Right hindlimb (tissue), 1 donor: ENCODE measurements at regions not wholly inside any gene's neighbourhood (a gene's known extent, or its start where the extent isn't known, plus 50 kb on each side); places are given as distances from the start of the nearest gene placed in this dataset.
"Not testable (repeated sequence)": the region's sequence is repeated elsewhere in the genome, so short reads cannot be mapped to it uniquely, and the experiment has no call there.

Source experiments
- DNase-seq: peaks from one replicate; pipeline ENCODE4 v3.0.0-alpha.2; 2018

DNA sequence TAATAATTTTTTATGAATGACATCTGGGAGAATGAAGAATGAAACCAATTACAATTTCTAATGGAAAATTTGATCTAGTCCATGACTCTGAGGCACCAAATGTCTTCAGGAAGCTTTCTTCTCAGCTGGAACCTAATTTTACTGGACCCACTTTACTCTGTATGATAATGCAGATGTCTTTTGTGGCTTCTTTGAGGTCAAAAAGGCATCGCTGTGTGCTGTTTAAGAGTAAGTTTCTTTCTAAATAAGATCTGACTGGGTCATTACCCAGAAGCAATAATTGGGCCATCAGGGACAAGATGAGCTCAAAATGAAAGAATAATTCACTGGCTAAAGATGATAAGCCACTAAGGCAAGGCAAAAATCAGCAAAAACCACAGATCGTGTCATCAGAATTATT, 633.4 kb downstream of the PSAT1 start:
- DNase-seq: no peak

DNA sequence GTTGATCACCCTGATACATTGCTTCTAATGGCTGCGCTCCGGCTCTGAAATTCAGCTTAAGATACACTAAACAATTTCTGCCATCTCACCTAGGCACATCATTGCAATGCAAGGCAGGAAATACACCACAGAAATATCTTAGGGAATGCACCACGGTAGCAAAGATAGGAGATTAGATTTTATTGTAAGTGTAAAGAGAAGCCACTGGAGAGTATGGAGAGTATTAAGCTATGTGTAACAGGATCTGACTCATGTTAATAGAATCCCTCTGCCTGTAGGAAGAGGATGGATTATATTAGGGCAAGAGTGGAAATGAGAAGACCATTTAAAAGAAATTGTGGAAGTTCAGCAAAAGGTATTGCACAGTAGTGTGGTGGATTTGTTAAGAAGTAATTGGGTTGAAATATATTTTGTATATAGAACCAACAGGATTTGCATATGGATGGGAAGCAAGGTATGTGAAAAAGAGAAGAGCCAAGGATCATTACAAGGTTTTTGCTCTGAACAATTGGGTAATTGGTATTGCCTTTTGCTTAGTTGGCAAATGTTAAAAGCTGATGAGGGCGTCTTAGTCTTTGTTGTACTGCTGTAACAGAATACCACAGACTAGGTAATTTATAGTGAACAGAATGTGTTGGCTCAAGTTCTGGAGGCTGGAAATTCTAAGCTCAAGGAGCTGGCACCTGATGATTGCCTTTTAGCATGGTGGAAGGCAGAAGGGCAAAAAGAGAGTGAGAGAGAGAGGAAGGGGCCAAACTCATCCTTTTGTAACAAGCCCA, 636.1 kb downstream of the PSAT1 start:
- DNase-seq: no peak

DNA sequence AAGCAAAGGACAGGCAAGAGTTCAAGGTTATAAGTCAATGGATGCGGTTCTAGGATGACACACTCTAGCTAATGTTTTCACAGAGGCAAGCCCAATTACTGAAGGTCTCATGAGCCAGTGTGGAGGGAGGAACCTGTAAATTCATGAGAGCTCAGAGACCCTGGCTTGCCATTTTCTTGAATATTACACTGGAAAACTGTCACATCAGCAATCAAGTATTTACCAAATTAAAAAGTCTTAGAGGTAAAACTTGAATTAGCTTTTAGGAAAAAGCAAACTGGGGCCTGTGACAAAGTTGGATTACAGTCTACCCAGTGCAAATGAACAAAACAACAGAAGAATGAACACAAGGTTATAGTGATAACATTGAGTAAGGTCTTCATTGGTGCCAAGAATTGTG, 636.9 kb upstream of the TLE4 start:
- no peak for DNase-seq

DNA sequence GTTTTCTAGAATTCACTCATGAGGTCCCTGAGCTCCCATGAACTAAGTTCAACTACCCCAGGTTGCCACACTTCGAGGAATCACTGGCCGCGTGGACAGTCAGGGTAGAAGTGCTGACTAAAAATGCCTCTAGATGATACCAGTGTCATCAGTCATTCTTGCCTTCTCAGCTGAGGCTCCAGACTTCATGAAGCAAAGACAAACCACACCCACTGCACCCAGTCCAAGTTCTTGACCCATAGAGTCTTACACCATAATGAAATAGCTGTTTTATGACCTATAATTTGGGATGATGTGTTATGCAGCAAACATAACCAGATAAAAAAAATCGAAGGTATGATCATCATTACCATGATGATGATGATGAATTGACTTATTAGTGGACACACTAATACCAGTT, 632.9 kb upstream of the TLE4 start:
- no peak for DNase-seq

DNA sequence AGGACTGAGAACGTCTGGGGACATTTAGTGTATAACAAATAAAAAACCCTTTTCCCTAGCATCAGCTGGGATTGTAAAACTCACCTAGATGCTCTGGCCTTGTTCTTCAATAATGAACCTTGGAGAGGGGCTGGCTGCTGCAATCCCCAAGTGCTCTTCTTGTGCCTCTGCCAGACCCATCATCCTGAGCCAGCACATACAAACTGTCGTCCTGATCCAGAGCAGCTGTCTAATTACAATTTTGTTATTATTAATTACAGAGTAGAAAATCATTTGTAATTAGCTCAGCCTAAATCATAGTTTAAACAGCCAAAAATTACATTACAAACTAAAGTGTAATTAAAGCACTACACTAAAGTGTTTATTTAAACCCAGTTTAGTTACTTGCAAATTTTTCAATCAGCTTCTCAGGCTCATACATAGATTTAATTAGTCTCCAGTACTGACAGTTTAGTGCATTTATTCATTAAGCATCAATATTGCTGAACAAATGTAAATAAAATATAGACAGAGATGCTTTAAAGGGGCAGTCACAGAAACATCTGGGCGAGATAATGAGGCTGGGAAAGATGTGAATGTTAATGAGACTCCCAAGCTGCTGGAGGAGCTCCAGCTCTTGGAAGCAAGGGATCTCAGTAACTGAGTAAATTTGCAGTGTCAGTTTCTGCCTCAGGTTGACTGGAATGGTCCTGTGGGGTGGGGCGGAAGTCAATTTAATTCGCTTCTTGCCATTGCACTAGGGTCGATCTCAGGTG, 632.3 kb upstream of the TLE4 start:
- DNase-seq: no peak

DNA sequence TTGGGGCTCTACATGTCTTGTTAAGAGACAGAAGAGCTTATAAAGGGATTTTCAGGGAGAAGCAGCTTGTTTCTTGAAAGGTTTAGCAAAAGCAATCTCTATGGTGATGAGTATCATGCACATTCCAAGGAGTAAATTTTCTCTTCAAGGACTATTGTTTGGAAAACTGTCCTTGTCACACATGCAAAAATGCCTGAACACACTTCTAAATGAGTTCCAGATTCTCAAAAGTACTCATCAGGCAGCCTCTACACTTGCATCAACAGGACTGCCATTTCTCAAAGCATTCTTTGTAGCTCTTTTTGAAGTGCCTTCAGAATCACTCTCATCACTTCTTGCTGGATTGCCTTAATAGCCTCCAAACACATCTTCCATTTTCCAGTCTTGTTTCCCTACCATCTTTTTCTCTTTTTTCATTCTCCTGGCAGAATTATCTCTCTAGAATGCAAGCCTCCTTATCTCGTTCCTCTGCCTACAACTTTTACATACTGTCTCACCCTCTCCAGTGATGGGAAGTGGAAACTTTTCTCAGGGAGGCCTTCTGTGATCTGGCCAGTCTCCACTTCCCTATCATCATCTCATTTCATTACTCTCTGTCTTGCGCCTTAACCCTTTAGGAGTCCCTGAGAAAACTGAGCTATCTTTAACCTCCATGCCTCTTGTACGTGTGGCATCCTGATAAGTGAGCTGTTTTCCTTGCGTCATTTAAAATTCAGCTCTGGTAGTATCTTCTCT, 631.5 kb upstream of the TLE4 start:
- DNase-seq: no peak

DNA sequence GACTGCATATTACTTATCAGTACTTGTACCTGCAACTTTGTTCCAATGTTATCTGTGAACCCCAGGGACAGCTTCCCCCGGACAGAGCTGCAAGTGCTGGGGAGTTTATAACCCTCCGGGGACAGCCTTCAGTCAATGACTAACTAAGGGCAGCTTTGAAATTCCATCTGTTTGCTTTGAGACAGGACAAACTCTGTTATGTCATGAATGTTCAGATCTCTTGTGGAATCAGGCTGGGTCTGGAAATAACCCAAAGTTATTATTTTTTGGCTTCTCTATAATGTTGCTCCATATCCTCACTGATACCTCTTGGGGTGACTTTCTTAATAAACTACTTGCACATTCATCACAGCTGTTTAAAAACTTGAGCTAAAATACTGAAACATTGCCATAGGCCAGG, 617.5 kb upstream of the TLE4 start:
- no peak for DNase-seq

DNA sequence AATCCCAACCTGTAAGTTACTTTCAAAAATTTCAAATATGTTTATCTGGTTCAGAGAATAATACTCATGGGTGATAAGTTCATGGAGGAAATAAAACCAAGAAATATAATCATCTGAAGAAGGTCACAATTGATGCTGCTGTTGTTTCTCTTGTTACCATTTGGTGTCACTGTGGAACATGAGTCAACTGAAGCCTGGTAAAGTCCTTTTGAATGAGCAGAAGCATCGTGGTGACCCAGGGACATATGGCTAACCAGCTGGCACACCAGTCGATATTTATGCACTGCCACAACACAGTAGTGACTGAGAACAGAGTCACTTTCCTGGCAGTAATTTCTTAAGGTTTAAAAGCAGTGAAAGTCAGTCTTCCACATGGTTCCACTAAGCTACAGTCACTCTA, 612.9 kb upstream of the TLE4 start:
- DNase-seq: no peak

DNA sequence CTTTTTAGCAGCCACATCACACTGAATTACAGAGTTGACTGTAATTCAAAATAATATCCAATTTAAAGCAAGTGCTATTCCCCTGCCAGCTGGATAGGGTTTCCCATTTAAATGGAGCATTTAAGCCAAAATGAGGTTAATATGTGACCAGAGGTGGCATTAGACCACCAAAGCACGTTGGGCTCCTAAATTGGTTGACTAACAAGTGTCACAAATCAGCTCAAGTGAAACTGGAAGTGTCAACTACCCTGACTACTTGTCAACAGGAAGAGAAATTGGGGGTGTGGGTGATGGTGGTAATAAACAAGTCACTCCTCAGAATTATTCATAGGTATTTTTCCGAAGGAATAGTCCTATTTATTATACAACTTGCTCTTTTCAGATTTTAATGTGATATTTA, 609.6 kb upstream of the TLE4 start:
- no peak for DNase-seq

DNA sequence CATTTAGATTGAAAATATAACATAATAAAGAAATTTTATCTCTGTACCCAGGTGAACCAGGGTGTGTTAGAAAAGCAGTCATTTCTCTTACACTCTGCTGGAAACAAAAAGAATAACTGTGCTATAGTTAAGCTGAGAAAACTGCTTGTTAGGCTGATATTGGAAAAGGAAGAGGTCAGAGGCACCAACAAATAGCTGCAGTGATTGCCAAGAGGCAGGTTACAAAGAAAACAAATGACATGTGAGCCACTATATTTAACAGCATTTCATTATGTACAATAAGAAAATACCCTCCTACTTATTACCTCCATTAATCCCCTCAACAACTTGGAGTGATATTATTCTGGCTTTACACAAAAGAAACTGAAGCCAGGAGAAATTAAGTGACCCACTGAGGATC, 607.9 kb upstream of the TLE4 start:
- no peak for DNase-seq

DNA sequence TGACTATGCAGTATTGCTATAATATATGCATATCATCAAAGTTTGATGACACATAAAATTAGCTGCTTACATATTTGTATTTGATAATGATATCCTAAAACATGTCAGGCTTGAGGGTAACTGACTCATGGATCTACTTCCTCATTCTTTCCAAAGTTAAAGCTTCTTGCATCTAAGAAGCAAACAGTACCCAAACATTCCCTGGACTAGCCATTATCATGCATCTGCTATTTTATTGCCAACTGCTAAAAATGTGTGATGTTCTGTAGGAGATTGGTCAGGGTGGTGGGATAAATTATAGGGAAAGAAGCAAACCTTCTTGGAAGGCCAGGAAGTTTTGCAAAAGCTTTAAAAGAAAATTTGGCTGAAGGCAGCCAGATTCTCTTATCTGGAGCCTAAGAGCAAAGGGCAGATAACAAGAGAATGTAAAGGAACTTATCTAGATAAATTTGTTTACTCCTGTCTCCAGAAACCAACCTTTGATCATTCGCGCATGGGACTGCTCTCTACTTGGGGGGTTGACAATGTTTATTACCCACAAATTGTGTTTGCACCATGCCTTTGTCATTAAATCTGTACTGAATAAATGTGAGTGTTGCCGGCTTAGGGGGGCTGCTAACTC, 604.1 kb upstream of the TLE4 start:
- DNase-seq: no peak

DNA sequence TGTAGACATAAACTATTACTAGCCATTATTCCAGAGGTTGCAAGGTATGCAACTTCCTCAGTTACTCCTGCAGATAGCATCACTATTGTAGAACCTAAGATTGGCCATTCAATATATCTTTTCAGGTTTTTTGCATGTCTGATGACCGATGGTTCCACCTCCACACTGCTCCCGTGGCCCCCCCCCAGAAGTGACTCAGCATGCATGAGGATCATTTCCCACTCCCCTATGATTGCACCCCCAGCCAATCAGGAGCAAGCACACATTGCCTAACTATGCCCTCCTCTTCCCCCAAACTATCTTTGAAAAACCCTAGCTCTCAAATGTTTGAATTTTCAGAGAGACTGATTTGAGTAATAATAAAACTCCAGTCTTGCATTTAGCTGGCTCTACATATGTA, 601.4 kb upstream of the TLE4 start:
- DNase-seq: no peak

DNA sequence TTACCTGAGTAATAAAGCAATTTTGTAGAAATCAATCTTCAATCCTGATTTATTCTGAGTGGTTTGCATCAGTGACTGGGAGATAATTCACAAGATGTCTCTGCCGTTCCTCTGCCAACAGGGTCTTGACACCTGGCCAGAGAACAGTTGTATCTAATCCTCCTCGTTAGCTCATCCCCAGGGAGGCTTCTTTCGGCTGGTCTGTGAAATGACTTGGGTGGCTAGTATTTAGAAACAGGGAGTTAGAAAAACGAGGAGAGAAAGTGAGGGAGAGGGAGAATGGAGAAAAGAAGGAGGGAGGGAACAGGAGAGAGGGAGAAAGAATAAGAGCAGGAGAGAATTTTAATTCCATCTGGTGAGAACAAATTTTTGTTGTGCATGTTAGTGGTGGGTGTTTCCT, 600.2 kb upstream of the TLE4 start:
- no peak for DNase-seq

DNA sequence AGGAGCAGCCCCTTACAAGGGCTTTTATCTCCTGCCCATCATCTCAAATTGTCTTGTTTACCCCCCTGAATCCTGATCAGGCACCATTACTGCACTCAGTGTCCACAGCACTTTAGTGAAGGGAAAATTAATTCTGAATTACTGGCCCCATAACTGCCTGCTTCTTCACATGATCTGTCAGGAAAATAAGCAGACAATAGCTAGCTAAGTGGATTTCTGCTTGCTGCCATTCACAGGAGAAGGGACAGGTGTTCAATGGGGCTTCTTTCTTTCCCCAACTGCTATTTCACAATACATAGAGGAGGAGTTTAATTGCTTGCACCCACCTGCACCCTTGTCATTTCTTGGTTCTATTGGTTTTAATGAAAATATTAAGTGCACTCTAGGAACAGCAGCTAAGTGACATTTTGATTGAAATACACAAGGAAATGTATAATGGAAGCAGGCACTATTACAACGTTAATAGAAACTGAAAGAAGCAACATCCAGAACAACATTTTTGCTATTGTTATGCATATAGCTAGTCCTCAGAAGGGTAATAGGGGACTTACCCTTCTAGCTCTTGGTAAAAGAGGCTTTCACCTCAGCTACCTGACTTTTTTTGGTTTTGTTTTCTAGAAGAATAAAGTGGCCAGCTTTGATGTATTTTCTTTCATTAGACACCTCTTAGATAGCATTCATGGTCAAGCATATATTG, 599.3 kb upstream of the TLE4 start:
- DNase-seq: no peak

DNA sequence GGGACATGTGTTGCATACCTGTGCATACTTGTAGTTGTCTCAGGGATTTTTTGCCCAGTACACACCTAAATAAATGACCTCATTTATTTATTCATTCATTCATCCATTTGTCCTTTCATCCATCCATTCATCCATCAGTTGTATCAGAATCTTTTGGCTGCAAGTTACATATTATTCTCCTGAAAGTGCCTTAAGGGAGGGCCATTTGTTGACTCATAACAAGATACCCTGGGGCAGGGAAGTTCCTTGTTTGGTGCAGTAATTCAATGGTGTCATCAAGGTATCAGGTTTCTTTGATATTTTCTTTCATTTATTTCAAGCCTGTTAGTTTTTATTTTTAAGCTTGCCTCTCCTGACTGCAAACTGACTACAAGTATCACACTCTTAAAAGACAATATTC, 597.9 kb upstream of the TLE4 start:
- no peak for DNase-seq

DNA sequence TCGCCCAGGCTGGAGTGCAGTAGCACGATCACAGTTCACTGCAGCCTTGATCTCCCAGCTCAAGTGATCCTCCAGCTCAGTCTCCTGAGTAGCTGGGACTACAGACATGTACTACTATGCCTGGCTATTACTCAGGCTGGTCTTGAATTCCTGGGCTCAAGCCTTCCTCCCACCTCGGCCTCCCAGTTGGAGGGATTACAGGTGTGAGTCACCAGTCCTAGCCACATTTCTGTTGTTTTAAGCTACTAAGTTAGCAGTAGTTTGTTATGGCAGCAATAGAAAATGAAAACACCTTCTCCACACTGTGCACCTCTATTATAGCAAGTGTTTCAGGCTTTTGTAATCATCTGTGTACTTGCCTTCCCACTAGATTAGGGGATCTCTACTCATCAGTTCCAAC, 588.9 kb upstream of the TLE4 start:
- DNase-seq: no peak

DNA sequence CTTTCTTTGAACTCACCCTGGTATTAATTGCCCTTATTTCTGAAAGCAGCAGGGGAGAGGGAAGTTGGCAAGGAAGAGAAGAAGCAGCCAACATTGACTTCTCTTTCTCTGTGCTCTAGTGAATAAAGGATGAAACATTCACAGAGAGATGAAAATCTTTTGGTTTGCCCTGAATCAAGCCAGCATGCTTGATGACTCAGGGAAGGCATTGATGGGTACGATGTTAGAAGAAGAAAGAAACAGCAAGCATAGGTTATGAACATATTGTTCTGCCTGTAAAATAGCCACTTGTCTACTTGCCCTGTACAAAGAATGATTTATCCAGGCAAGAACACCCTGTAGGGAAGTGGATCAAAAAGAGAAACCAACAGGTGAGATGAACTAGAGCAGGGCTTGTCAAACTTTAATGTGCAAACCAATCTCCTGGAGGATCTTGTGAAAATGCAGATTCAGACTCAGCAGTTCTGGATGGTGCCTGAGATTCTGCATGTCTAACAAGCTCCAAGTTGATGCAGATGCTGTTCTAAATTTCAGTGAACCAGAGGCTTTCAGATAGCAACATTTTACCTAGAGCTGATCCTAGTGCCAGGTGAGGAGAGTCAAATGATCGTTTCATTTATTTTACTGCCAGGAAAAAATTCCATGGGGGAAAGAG, 586.6 kb upstream of the TLE4 start:
- DNase-seq: no peak

DNA sequence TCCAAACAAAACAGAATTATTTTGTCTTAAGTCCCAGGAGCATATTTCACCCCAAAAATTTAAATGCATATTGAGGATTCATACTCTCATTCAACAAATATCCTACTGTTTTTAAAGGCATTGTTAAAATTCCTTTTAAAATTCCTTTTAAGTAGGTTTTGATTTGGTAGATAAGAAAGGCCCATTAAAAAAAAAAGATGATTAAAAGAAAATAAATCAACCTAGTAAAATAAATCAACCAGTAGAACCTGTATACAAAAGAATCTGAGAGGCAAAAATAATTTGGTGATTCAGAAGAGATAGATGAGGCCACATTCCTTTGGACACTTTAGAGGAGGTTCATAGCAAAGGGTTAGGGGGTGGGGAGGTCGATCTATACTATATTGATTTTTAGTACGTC, 585.3 kb upstream of the TLE4 start:
- no peak for DNase-seq

DNA sequence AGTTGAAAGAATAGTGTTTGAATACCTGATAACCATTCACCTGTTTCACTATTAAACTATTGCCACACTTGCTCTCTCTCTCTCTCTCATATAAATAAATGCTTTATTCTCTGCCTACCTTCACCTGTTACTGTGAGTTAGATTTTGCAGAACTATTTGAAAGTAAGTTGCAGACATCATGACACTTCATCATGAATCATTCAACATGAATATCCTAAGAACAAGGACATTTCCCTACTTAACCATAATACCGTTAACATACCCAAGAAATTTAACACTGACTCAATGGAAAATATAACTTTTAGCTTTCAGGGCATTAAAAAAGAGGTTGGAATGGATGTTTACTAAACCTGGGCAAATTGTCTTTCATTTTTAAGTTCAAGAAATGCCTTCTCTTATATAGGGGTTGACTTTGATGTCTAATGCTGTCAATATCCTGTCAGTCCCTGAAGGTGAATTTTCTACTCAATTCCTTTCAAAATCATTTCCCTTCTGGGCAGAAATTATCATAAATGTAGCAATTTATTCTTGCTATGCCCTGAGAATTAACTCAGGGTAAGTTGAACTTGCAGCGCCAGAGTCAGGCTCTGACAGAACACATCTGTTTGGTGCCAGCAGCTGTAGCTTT, 582.6 kb upstream of the TLE4 start:
- DNase-seq: no peak

DNA sequence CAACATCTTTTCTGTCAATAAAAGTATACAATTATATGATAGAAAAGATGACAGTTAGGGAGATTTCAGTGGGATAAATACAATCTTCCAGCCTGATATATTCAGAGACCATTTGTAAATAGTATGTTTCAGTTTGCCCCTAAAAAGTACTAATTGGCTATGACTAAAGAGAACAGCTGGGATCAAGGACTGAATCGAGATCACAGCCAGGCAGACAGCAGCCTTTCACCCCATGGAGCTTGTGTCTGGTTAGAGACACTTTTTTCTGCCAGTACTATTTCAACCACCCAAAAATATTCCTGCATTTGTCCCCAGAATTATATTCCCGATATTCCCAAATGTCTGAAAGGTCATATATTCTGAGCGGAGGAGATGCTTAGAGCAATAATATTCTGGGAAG, 577.3 kb upstream of the TLE4 start:
- DNase-seq: no peak

DNA sequence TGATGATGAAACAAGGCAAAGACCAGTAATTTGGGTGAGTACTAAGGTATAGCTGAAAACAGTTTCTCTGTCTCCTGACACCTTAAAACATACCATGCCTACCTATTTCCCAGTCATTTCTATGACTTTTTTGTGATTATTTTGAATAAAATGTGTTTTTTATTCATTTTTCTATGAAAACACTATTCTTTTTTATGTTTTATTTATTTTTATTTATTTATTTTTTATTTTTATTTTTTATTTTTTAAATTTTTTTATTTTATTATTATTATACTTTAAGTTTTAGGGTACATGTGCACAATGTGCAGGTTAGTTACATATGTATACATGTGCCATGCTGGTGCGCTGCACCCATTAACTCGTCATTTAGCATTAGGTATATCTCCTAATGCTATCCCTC, 576.8 kb upstream of the TLE4 start:
- DNase-seq: not testable (repeated sequence)

DNA sequence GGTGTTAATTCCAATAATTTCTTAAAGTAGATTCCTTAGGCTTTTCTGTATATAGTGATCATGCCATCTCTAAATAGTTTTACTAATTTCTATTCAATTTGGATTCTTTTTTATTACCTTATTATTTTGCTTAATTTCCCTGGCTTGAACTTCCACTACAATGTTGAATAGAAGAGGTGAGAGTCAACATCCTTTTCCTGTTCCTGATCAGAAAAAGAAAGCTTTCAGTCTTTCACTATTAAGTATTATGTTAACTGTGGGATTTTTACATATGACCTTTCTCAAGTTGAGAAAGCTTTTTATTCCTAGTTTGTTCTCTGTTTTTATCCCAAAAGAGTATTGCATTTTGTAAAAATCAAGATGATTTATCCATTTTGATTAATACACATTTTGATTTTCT, 574.5 kb upstream of the TLE4 start:
- DNase-seq: no peak
